GM19025 (cell line): ENCODE measurements at regions not wholly inside any gene's neighbourhood (a gene's known extent, or its start where the extent isn't known, plus 50 kb on each side); places are given as distances from the start of the nearest gene placed in this dataset.

Source experiments
- ATAC-seq: cut with Tn5 transposase; IDR thresholded peaks from one replicate; pipeline ENCODE4 v1.9.1; 2021; ENCODE audit warnings: mild to moderate bottlenecking, low read depth, moderate library complexity; ENCODE audit not compliant: unreplicated experiment

- no peak for ATAC-seq
Observed at GRCh38 chr17:79269620-79270019, 195.0 kb downstream of the ENGASE start.

GRCh38 chr17:79263191-79263590 lies 188.6 kb downstream of the ENGASE start:
- no peak for ATAC-seq

- no peak for ATAC-seq
Observed at GRCh38 chr17:79262624-79263023, 188.0 kb downstream of the ENGASE start.

GRCh38 chr17:79261355-79262072 lies 186.9 kb downstream of the ENGASE start:
- no peak for ATAC-seq

- no peak for ATAC-seq
Observed at GRCh38 chr17:79258843-79259242, 184.2 kb downstream of the ENGASE start.

- ATAC-seq = no peak
Observed at GRCh38 chr17:79258041-79258440, 183.4 kb downstream of the ENGASE start.

DNA sequence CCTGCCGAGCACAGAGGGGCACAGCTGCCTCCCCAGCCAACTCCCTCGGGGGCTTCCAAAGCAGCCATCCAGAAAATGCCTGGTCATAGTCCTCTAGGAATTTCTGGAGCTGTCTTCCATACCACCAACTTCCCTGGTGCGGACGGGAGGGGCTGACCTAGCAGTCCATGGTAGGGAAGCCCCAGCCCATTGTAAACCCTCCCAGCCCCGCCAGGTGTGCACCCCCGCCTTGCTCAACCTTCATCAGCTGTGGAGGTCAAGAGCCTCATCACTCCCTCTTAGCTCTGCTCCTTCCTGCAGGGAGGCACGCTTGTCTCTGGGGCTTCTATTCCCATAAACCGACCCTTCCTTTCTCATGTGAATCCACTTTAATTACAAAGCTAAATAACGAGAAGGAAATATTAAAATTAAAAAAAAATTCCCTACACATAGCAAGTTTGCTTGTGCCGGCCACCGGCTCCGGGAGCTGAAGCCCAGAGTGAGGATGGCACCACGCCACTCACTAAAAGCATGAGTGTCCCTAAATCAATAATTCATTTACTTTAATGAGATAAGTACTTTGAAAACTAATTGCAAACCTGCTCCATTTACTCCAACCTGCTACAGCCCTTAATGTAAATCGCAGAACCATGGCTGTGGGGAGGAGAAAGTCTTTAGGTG lies 181.4 kb downstream of the ENGASE start:
- no peak for ATAC-seq

DNA sequence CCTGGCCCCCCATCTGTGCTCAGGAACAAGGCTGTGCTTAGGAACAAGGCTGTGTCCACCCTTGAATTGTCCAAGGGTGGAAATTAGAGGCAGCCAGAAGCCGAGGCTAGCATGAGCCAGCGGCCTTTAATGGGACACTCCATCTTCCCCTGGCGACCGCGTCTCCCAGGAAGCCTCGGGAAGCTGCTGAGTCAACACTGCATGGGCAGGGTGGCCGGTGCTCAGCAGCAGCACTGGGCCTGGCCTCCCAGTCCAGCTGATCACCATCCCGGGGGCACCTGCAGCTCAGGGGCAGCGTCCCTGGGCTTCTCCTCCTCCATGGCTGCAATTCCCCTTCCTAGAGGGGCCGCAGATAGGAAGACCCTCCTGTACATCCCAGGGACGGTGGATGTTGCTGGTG lies 180.8 kb downstream of the ENGASE start:
- no peak for ATAC-seq

DNA sequence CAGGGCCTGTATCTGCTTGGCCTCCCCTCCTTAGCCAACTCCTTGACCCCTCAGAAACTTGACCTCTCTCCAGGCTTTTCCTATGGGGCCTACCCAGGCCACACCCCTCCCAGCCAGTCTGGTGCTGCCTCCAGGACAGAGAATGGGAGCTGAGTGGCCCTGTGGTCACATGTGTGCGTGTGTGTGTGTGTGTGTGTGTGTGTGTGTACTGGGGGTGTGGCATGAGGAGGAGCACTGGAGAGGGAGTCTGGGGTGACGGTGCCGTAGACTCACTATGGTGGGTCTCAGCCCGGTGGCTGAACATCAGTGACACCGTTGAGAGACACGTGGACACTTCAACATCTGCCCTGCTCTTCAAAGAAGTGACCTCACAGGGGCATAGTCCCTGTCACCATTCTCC lies 180.4 kb downstream of the ENGASE start:
- ATAC-seq = no peak

DNA sequence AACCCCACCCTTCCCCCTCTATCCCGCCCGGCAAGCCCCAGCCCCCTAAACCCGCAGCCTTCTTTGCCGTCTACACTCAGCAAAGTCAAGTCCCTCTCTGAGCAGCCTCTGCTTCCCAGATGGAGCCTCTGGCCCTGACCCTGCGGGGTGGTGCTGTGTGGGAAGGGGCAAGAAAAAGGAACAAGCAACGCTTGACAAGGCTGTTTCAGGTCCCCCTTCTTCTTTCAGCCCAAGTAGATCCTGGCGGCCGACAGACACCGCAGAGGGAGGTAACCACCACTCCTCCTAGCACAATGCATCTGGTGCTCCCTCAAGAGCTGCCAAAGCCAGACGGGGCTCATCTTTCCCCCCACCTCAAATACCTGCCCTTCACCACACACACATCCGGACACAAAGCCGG lies 178.3 kb downstream of the ENGASE start:
- no peak for ATAC-seq

DNA sequence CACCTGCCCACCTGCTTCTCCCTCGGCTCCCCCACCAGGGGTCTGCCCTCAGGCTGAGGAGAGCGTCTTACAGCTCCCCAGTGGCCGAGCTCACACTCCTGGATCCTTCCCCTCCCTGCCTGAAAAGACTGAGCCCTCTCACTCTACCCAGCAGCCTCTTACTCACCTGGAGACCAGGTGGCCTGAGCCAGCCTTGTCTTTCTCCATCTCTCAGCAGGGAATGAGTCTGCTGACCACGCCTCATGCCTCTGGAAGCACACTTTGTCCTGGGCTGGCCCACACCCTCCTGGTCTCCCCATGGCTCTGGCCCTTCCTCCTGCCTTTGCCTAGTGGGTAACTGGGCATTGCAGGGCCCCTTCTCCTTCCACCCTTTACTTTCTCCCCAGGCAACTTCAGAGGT lies 177.2 kb downstream of the ENGASE start:
- no peak for ATAC-seq

- ATAC-seq = no peak
Observed at GRCh38 chr17:79249929-79250521, 175.4 kb downstream of the ENGASE start.

GRCh38 chr17:79248843-79249493 lies 174.3 kb downstream of the ENGASE start:
- no peak for ATAC-seq

DNA sequence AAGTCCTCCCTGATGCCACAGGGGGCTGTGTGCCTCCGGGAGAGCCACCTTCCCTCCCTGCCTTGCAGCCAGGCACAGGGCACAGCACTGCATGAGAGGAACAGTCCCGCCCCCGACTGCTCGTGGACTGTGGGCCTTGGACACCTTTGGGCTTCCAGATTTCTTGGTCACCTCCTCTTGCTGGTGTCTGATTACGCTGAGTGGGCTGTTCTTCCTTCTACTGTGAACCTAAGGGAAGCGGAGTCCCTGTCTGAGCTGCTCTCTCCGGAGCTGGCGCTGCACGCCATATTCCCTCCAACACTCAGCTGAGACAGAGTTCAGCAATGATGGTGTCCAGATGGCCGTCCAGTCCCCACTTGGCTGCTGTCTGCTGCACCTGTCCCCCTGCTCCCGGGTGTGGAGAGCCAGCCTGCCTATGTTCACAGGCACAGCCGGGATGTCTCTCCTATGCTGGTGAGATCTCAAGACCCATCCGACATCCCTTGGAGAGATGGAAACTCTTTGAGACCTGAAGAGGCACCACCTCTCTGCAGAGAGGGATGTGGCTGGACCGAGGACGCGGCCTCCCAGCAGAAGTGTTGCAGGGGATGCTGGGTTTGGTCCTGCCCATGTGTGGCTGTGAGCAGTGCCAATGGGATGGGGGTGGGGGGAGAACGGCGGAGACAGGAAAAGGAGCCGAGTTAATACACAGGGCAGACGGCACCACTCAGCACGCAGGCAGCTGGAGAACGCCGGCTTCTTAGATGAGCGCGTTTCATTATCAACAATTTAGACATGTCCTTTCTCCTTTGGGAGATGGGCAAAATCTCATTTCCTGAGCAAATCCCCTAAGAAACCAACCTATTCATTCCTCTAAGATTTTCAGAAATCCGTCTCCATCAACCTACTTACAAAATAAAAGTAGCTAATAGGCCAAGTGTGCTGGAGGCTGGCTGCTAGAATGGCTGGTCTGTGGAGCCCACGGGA lies 171.9 kb downstream of the ENGASE start:
- no peak for ATAC-seq

DNA sequence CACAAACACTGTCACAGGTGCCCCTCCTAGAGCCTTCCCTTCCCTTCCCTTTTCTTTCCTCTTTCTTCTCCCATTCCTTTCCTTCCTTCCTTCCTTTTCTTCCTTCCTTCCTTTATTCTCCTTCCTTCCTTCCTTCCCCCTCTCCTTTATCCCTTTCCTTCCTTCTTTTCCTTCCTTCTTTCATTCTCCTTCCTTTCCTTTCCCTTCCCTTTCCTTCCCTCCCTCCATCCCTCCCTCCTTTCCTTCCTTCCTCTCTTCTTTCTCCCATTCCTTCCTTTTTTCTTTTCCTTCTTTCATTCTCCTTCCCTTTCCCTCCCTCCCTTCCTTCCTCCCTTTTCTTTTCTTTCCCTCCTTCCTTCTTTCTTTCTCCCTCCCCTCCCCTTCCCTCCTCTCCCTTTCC lies 170.0 kb downstream of the ENGASE start:
- no peak for ATAC-seq

DNA sequence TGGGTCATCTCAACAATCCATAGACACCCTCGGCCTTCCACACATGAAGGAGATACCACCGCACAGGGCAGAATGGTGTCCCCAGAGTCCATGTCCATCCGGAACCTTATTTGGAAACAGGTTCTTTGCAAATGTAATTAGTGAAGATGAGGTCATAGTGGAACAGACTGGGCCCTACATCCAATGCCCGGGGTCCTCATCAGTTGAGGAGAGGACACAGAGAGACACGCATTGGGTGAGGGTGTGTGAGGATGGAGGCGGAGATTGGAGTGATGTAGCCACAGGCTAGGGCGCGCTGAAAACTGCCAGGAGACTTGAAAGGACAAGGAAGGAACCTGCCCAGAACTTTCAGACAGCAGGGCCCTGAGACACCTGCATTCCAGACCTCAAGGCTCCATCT lies 169.4 kb downstream of the ENGASE start:
- no peak for ATAC-seq

DNA sequence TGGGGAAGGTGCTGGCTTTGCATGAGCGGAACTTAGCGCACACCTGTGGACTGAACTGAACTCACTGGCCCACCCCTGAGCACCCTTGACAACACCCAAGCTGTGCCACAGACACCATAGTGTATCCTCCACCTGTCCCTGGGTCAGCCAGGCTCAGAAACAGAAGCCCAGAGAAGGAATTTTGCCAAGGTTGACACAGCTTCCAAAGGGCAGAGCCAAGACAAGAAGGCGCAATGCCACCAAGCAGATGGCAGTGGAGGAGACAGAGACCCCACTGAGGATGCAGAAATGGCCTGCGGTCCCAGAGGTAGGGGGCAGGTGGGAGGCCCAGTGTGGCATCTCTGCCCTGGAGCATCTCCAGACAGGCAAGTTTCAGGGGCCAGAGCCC lies 169.0 kb downstream of the ENGASE start:
- no peak for ATAC-seq

GRCh38 chr17:79242873-79243602 lies 168.4 kb downstream of the ENGASE start:
- ATAC-seq = no peak

- no peak for ATAC-seq
Observed at GRCh38 chr17:79242393-79242792, 167.8 kb downstream of the ENGASE start.

- ATAC-seq = no peak
Observed at GRCh38 chr17:79241616-79242015, 167.0 kb downstream of the ENGASE start.
